ENCODE measurements at regions not wholly inside any gene's neighbourhood (a gene's known extent, or its start where the extent isn't known, plus 50 kb on each side); places are given as distances from the start of the nearest gene placed in this dataset.

- TF ChIP-seq EZH2phosphoT487 (IDR thresholded peaks at IDR 0.05; ENCODE audit: borderline replicate concordance, low read length) (no peak), CTCF (IDR thresholded peaks at IDR 0.05; ENCODE audit: low read depth, low read length, poor library complexity, severe bottlenecking) (no peak)
- Histone ChIP-seq H3K27me3 (ENCODE audit: control insufficient read depth, low read length) (no peaks in the 10 kb centered on the region), H3K9me2 (replicated peaks; ENCODE audit: control insufficient read depth, low read length) (no peaks in the 10 kb centered on the region), H3K4me2 (ENCODE audit: low read length) (no peak overlapping the region), H3K9me3 (ENCODE audit: control insufficient read depth, insufficient read depth, low read length) (no peaks in the 10 kb centered on the region), H3K27ac (ENCODE audit: low read depth, low read length) (no peak overlapping the region), H3F3A (ENCODE audit: control insufficient read depth, insufficient read depth) (no peaks in the 10 kb centered on the region), H3K36me3 (ENCODE audit: control insufficient read depth, low read length) (no peaks in the 10 kb centered on the region), H3K4me3 (ENCODE audit: low read length) (no peak overlapping the region), H4K20me1 (ENCODE audit: control insufficient read depth, insufficient read depth, low read depth, low read length) (no peaks in the 10 kb centered on the region), H3K4me1 (ENCODE audit: control insufficient read depth, low read length) (no peaks in the 10 kb centered on the region), H3K79me2 (ENCODE audit: control insufficient read depth, low read length) (no peaks in the 10 kb centered on the region)
Observed at GRCh38 chr10:9010093-9010492, 955.6 kb downstream of the GATA3 start.

GRCh38 chr10:9010931-9011670 is 956.6 kb downstream of the GATA3 start:
- no peaks in the 10 kb centered on the region for H3K9me2 ChIP-seq (replicated peaks; ENCODE audit: control insufficient read depth, low read length)
- no peak overlapping the region for H3K27ac ChIP-seq (ENCODE audit: low read depth, low read length)
- H3K4me1 ChIP-seq (ENCODE audit: control insufficient read depth, low read length): no peaks in the 10 kb centered on the region

GRCh38 chr10:9012312-9012711 is 957.8 kb downstream of the GATA3 start:
- Histone ChIP-seq H3K27me3 (ENCODE audit: control insufficient read depth, low read length) (no peaks in the 10 kb centered on the region), H3K36me3 (ENCODE audit: control insufficient read depth, low read length) (no peaks in the 10 kb centered on the region), H3K9me3 (ENCODE audit: control insufficient read depth, insufficient read depth, low read length) (no peaks in the 10 kb centered on the region), H3K4me2 (ENCODE audit: low read length) (no peak overlapping the region), H3F3A (ENCODE audit: control insufficient read depth, insufficient read depth) (no peaks in the 10 kb centered on the region), H3K79me2 (ENCODE audit: control insufficient read depth, low read length) (no peaks in the 10 kb centered on the region), H3K4me3 (ENCODE audit: low read length) (no peak overlapping the region), H4K20me1 (ENCODE audit: control insufficient read depth, insufficient read depth, low read depth, low read length) (no peaks in the 10 kb centered on the region), H3K4me1 (ENCODE audit: control insufficient read depth, low read length) (no peaks in the 10 kb centered on the region), H3K9me2 (replicated peaks; ENCODE audit: control insufficient read depth, low read length) (no peaks in the 10 kb centered on the region), H3K27ac (ENCODE audit: low read depth, low read length) (no peak overlapping the region)
- TF ChIP-seq EZH2phosphoT487 (IDR thresholded peaks at IDR 0.05; ENCODE audit: borderline replicate concordance, low read length) (no peak), CTCF (IDR thresholded peaks at IDR 0.05; ENCODE audit: low read depth, low read length, poor library complexity, severe bottlenecking) (no peak)

More at GRCh38 chr10:9010931-9011670, 956.6 kb downstream of the GATA3 start:
- no peaks in the 10 kb centered on the region for H3K79me2 ChIP-seq (ENCODE audit: control insufficient read depth, low read length)
- H3F3A ChIP-seq (ENCODE audit: control insufficient read depth, insufficient read depth): no peaks in the 10 kb centered on the region
- no peaks in the 10 kb centered on the region for H4K20me1 ChIP-seq (ENCODE audit: control insufficient read depth, insufficient read depth, low read depth, low read length)
- H3K4me2 ChIP-seq (ENCODE audit: low read length): no peak overlapping the region
- H3K4me3 ChIP-seq (ENCODE audit: low read length): no peak overlapping the region
- no peaks in the 10 kb centered on the region for H3K27me3 ChIP-seq (ENCODE audit: control insufficient read depth, low read length)
- H3K9me3 ChIP-seq (ENCODE audit: control insufficient read depth, insufficient read depth, low read length): no peaks in the 10 kb centered on the region
- no peak for TF ChIP-seq CTCF (IDR thresholded peaks at IDR 0.05; ENCODE audit: low read depth, low read length, poor library complexity, severe bottlenecking)
- no peaks in the 10 kb centered on the region for H3K36me3 ChIP-seq (ENCODE audit: control insufficient read depth, low read length)

All from DOHH2 (cell line).